Fibroblast of villous mesenchyme (primary cell): ENCODE measurements at regions not wholly inside any gene's neighbourhood (a gene's known extent, or its start where the extent isn't known, plus 50 kb on each side); places are given as distances from the start of the nearest gene placed in this dataset.

ENCODE experiments used
- DNase-seq: peaks from one replicate; pipeline ENCODE4 v3.0.0-alpha.2; 2010; ENCODE audit warnings: low read depth
- H3K4me3 ChIP-seq: 2 replicates; pipeline ENCODE4 v1.5.1; 2011; ENCODE audit warnings: low read depth, mild to moderate bottlenecking, low read length
- CTCF ChIP-seq: IDR thresholded peaks from 2 replicates; pipeline ENCODE4 v1.5.1; 2012; ENCODE audit warnings: low read depth, mild to moderate bottlenecking, low read length; ENCODE audit not compliant: insufficient read depth

GRCh38 chr13:73413656-73414055, 354.9 kb downstream of the KLF5 start:
- no peak for DNase-seq
- no peak for TF ChIP-seq CTCF
- H3K4me3 ChIP-seq = no peak overlapping the region

DNA sequence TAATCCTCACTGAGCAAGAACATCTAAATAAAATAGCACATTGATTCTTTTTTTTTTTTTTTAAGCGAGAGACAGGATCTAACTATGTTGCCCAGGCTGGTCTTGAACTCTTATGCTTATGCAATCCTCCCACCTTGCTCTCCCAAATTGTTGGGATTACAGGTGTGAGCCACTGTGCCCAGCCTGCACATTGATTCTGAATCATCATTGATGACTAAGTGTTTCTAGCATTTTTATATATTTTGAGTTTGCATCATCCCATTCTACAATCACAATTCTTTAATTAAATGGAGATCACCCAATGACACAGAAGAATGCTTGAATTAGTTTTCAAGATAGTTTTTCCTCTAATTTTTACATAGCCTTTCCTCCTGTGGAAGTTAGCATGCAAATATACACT, 354.1 kb downstream of the KLF5 start:
- TF ChIP-seq CTCF = no peak
- H3K4me3 ChIP-seq = no peak overlapping the region
- no peak for DNase-seq

DNA sequence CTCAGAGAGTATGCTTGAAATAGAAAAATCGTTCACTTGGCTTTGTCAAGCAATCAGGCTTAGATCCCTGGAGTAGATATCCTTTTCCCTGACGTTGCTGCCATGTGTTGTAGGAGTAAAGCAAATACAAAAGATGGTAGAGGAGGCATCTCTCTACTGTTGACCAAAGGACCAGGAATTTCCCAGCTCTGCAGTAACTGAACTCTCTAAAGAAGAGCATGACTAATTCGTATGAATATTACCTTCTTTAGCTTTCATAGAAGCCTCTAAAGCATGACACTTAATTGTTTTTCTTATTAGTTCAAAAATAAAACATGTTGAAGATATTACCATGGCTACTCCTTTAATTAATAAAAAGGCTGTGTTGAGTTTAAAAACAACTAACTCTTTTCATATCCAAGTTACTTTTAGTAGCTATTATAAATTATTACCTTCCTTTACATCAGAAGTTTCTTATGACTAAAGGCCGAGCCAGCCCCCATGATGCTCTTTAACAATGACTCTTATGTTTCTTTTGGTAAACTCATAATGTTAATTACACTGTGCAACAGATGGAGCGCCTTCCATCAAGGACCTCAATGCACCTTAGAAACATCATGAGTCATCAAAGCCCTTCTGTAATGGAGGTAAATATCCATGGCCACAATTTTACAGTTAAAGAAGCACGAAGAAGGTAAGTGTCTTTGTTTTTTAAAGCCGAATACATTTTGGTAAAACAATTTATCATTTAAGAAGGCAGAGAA, 352.4 kb downstream of the KLF5 start:
- DNase-seq = no peak
- no peak overlapping the region for H3K4me3 ChIP-seq
- TF ChIP-seq CTCF = no peak

GRCh38 chr13:73406454-73406853, 347.6 kb downstream of the KLF5 start:
- no peak for DNase-seq
- H3K4me3 ChIP-seq = no peak overlapping the region
- TF ChIP-seq CTCF = no peak

DNA sequence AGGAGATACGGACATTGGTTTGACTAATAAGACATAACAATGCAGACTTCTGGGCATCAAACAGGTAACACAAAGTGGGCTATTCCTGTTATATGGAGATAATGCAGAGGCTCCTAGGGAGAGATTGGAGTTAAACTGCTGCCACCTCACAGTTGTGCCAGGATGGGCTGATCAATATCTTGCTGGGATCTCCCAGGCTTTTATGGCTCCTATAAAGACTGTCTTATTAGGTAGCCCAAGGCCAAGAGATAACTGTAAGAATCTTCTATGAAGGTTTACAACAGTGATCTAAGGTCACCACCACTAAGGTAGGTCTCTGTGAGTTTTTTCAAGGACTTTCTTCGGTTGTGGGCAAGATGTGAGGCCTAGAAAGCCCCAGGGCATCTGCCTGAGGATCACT, 345.8 kb downstream of the KLF5 start:
- no peak for TF ChIP-seq CTCF
- H3K4me3 ChIP-seq = no peak overlapping the region
- no peak for DNase-seq

DNA sequence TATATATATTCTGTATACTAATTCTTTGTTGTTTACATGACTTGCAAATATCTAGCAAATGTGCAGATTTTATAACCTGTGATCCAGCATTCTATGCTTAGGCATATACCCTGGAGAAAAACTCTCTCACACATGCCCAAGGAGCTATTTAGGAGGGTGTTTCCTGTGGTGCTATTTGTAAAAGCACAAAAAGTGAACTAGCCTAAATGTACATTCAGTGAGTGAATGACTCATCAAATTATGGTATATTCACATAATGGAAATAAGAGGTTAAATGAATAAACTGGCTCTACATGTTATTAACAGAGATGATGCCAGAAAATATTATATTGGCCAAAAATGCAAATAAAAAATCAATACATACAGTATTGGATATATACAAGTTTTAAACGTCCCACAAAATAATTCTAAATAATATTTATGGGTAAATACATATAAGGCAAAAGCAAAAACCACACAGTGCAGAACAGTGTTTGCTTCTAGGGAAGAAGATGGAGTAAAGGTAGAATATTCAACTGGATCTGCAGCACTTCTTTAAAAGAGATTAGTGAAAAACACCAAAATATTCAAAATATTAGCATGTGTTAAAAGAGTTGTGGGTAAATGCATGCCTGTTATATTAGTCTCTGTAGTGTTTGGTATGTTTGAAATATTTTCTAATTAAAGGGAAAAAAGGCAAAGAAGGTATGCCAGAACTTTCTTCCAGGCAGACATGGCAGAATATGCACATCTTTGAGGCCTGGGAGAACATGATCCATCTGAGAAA, 344.7 kb downstream of the KLF5 start:
- no peak for DNase-seq

More for the DNA sequence above, 344.7 kb downstream of the KLF5 start:
- no peak overlapping the region for H3K4me3 ChIP-seq
- no peak for TF ChIP-seq CTCF
